Osteoblast (primary cell): ENCODE measurements at regions not wholly inside any gene's neighbourhood (a gene's known extent, or its start where the extent isn't known, plus 50 kb on each side); places are given as distances from the start of the nearest gene placed in this dataset.

Experiments used
- DNase-seq: peaks from one replicate; pipeline ENCODE4 v3.0.0; 2011; ENCODE audit warnings: low spot score, mixed read lengths; ENCODE audit not compliant: insufficient read length; ENCODE audit errors: missing footprints
- H2AFZ ChIP-seq: 2 replicates; pipeline ENCODE4 v1.6.0; 2011; ENCODE audit warnings: mild to moderate bottlenecking, low read length
- H3K27ac ChIP-seq: 2 replicates; pipeline ENCODE4 v1.5.1; 2011; ENCODE audit warnings: mild to moderate bottlenecking, low read depth, low read length, moderate library complexity
- H3K27me3 ChIP-seq: 2 replicates; pipeline ENCODE4 v1.6.0; 2012; ENCODE audit warnings: mild to moderate bottlenecking, control low read depth, inconsistent platforms, low read length, moderate library complexity; ENCODE audit not compliant: insufficient read depth
- H3K36me3 ChIP-seq: 2 replicates; pipeline ENCODE4 v1.5.1; 2011; ENCODE audit warnings: mild to moderate bottlenecking, low read length, control low read depth, moderate library complexity; ENCODE audit not compliant: insufficient read depth
- H3K4me1 ChIP-seq: 2 replicates; pipeline ENCODE4 v1.5.1; 2011; ENCODE audit warnings: mild to moderate bottlenecking, low read length, control low read depth, moderate library complexity; ENCODE audit not compliant: insufficient read depth
- H3K4me2 ChIP-seq: 2 replicates; pipeline ENCODE4 v1.6.0; 2011; ENCODE audit warnings: mild to moderate bottlenecking, low read length; ENCODE audit not compliant: insufficient read depth
- H3K4me3 ChIP-seq: fragments of 200-600 bp; sonication (generic); 3 replicates; pipeline ENCODE4 v1.5.1; 2012; ENCODE audit warnings: mild to moderate bottlenecking, low read length, inconsistent platforms; ENCODE audit not compliant: insufficient read depth
- H3K79me2 ChIP-seq: 2 replicates; pipeline ENCODE4 v1.6.0; 2012; ENCODE audit warnings: mild to moderate bottlenecking, low read length, control low read depth, inconsistent platforms; ENCODE audit not compliant: insufficient read depth
- H3K9me3 ChIP-seq: 2 replicates; pipeline ENCODE4 v1.5.1; 2011; ENCODE audit warnings: low read depth, low read length, control low read depth
- H4K20me1 ChIP-seq: 2 replicates; pipeline ENCODE4 v1.6.0; 2012; ENCODE audit warnings: mild to moderate bottlenecking, low read length, control low read depth; ENCODE audit not compliant: insufficient read depth
- CTCF ChIP-seq: IDR thresholded peaks from 2 replicates; pipeline ENCODE4 v1.5.1; 2011; ENCODE audit warnings: mild to moderate bottlenecking, low read depth, low read length, moderate library complexity; ENCODE audit errors: extremely low read depth

- Histone ChIP-seq H3K27ac (no peak overlapping the region), H2AFZ (no peak overlapping the region), H4K20me1 (no peaks in the 10 kb centered on the region), H3K27me3 (no peaks in the 10 kb centered on the region), H3K9me3 (no peaks in the 10 kb centered on the region), H3K4me3 (no peak overlapping the region), H3K79me2 (peaks cover 12% of the 10 kb centered on the region), H3K4me1 (no peaks in the 10 kb centered on the region), H3K36me3 (no peaks in the 10 kb centered on the region), H3K4me2 (no peak overlapping the region)
- no peak for DNase-seq
- no peak for TF ChIP-seq CTCF
These were observed 404.2 kb downstream of the KLF12 start for GRCh38 chr13:73730014-73730413.

GRCh38 chr13:73729046-73729445 lies 405.2 kb downstream of the KLF12 start:
- DNase-seq: no peak
- Histone ChIP-seq H3K36me3 (no peaks in the 10 kb centered on the region), H3K27ac (no peak overlapping the region), H2AFZ (no peak overlapping the region), H3K4me2 (no peak overlapping the region), H4K20me1 (no peaks in the 10 kb centered on the region), H3K4me1 (no peaks in the 10 kb centered on the region), H3K79me2 (peaks cover 14% of the 10 kb centered on the region), H3K9me3 (no peaks in the 10 kb centered on the region), H3K27me3 (no peaks in the 10 kb centered on the region), H3K4me3 (no peak overlapping the region)
- TF ChIP-seq CTCF: no peak

GRCh38 chr13:73722120-73722519 lies 412.1 kb downstream of the KLF12 start:
- peak; percentile 47 for TF ChIP-seq CTCF
- no peak overlapping the region for H3K4me3 ChIP-seq

GRCh38 chr13:73721571-73721970 lies 412.6 kb downstream of the KLF12 start:
- no peak for TF ChIP-seq CTCF
- Histone ChIP-seq H3K36me3 (peaks cover 4% of the 10 kb centered on the region), H4K20me1 (peaks cover 20% of the 10 kb centered on the region), H3K4me2 (no peak overlapping the region), H3K27me3 (no peaks in the 10 kb centered on the region), H3K4me1 (peaks cover 23% of the 10 kb centered on the region), H3K9me3 (no peaks in the 10 kb centered on the region), H3K27ac (no peak overlapping the region), H3K4me3 (no peak overlapping the region), H3K79me2 (peaks cover 22% of the 10 kb centered on the region), H2AFZ (no peak overlapping the region)
- DNase-seq: no peak

More at GRCh38 chr13:73722120-73722519, 412.1 kb downstream of the KLF12 start:
- no peak overlapping the region for H2AFZ ChIP-seq
- H3K36me3 ChIP-seq: peaks cover 4% of the 10 kb centered on the region
- no peak overlapping the region for H3K27ac ChIP-seq
- H3K4me2 ChIP-seq: no peak overlapping the region
- H3K9me3 ChIP-seq: no peaks in the 10 kb centered on the region
- peak; percentile 38 for DNase-seq
- peaks cover 20% of the 10 kb centered on the region for H4K20me1 ChIP-seq
- H3K79me2 ChIP-seq: peaks cover 23% of the 10 kb centered on the region
- H3K27me3 ChIP-seq: no peaks in the 10 kb centered on the region
- H3K4me1 ChIP-seq: peaks cover 18% of the 10 kb centered on the region
